GM19239 (cell line): ENCODE measurements at regions not wholly inside any gene's neighbourhood (a gene's known extent, or its start where the extent isn't known, plus 50 kb on each side); places are given as distances from the start of the nearest gene placed in this dataset.

Experiments used
- DNase-seq: peaks from one replicate; pipeline ENCODE4 v3.0.0; 2011; ENCODE audit warnings: low spot score; ENCODE audit not compliant: insufficient read length
- FAIRE-seq: peaks from 2 replicates; lab custom pipeline; 2011; peaks lifted over from hg19 to GRCh38; lab: Jason Lieb, UNC

- DNase-seq (no peak), FAIRE-seq (no peak)
Observed at GRCh38 chr10:42932735-42933447, 144.0 kb upstream of the RET start.

- DNase-seq = no peak
- no peak for FAIRE-seq
Observed at GRCh38 chr10:42933448-42934340, 143.2 kb upstream of the RET start.

GRCh38 chr10:42934351-42934811, 142.5 kb upstream of the RET start:
- DNase-seq (no peak), FAIRE-seq (no peak)

GRCh38 chr10:42934842-42935241, 142.0 kb upstream of the RET start:
- FAIRE-seq = no peak
- DNase-seq = no peak

GRCh38 chr10:42935466-42935865, 141.4 kb upstream of the RET start:
- DNase-seq (no peak), FAIRE-seq (no peak)

- FAIRE-seq (no peak), DNase-seq (no peak)
Observed at GRCh38 chr10:42936580-42936979, 140.3 kb upstream of the RET start.

- FAIRE-seq (no peak), DNase-seq (no peak)
Observed at GRCh38 chr10:42937048-42937447, 139.8 kb upstream of the RET start.

- DNase-seq = no peak
- no peak for FAIRE-seq
Observed at GRCh38 chr10:42937649-42938180, 139.2 kb upstream of the RET start.

- no peak for DNase-seq
- FAIRE-seq = no peak
Observed at GRCh38 chr10:42938351-42938750, 138.5 kb upstream of the RET start.

- no peak for FAIRE-seq
- DNase-seq = no peak
Observed at GRCh38 chr10:42939237-42939636, 137.6 kb upstream of the RET start.

GRCh38 chr10:42939685-42940366, 137.0 kb upstream of the RET start:
- DNase-seq = no peak
- FAIRE-seq = no peak

GRCh38 chr10:42940487-42941294, 136.2 kb upstream of the RET start:
- no peak for FAIRE-seq
- DNase-seq = no peak

GRCh38 chr10:42941295-42941644, 135.6 kb upstream of the RET start:
- no peak for FAIRE-seq

GRCh38 chr10:42941790-42942189, 135.1 kb upstream of the RET start:
- DNase-seq (no peak), FAIRE-seq (no peak)

More at GRCh38 chr10:42941295-42941644, 135.6 kb upstream of the RET start:
- DNase-seq = no peak

- FAIRE-seq = no peak
Observed at GRCh38 chr10:42942279-42942950, 134.5 kb upstream of the RET start.

GRCh38 chr10:42943025-42943818, 133.6 kb upstream of the RET start:
- DNase-seq (no peak), FAIRE-seq (no peak)

More at GRCh38 chr10:42942279-42942950, 134.5 kb upstream of the RET start:
- no peak for DNase-seq

GRCh38 chr10:42948040-42948439, 128.8 kb upstream of the RET start:
- no peak for FAIRE-seq

GRCh38 chr10:42949287-42949686, 127.6 kb upstream of the RET start:
- FAIRE-seq (no peak), DNase-seq (no peak)

More at GRCh38 chr10:42948040-42948439, 128.8 kb upstream of the RET start:
- DNase-seq = no peak
